NCI-H128 (cell line): ENCODE measurements at regions not wholly inside any gene's neighbourhood (a gene's known extent, or its start where the extent isn't known, plus 50 kb on each side); places are given as distances from the start of the nearest gene placed in this dataset.

ENCODE experiments used
- DNase-seq: peaks from one replicate; lab custom pipeline; 2025; ENCODE audit not compliant: unreplicated experiment; lab: John Stamatoyannopoulos, UW

DNA sequence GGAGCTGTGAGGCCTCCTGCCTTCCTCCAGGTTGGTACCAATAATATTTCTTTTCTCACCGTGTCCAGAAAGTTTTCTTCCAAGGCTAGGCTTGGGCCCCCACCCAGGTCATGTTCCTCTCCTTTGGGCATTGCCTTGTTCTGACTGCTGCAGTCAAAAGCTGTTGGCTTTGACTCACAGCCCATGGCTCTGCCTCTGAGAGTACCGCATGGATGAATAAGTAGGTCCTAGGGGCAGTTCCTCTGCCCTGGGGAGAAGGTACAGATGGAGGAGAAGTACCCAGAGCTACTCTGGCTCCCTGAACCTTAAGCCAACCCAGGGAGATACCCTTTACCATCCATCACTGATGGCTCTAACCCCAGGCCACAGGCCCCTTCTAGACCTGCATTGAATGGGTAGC is 115.0 kb downstream of the NAV1 start:
- DNase-seq = no peak

DNA sequence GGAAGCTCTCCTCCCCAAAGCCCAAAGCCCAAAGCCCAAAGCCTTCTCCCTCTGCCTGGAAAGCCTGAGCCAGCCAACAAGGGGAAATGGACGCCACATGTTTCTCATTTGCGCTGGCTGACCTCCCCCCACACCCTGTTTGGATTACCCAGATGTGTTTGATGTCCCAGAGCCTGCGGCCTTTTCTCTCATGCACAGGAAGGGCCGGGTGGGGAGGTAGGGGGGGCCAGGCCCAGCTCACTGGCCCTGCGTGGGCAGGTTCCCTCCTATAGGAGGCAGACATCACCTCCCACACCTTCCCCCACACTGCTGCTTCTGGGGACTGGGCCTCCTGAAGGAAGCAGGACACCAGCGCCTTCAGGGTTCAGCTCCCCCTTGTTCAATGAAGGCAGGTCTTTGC is 116.3 kb downstream of the NAV1 start:
- no peak for DNase-seq

GRCh38 chr1:201655910-201656309 is 117.0 kb downstream of the NAV1 start:
- DNase-seq = no peak

DNA sequence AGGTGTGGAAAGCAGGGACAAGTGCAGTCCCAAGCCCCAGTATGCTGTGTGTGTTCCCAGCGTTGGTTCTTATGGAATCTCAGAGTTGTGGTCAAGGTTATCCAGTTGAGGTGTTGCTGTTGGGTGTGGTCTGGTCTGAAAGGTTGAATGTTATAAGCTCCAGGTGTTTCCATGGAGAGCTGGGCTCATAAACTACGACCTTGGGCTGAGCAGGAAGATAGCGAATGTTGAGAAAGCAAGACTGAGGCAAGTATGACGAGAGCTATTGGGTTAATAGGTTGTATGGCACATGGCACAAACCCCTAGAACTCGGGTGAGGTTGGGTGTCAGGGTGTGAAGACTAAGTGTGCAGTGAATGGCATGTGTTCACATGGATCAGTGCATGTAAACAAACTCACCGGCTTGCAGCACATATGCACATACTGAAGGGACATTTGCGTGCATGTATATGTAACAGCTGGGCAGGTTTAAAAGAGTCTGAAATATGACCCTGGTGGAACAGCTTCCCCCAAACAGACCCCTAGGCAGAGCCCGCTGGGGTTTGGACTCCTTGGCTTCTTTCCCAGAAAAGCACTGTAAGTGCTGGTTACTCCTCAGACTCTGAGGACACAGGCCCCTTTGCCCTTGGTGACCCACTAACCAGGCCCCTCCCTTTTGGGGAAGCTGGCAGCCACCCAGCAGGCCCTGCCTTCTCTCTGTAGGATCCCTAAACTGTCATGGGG is 117.5 kb downstream of the NAV1 start:
- DNase-seq = peak; percentile 81

DNA sequence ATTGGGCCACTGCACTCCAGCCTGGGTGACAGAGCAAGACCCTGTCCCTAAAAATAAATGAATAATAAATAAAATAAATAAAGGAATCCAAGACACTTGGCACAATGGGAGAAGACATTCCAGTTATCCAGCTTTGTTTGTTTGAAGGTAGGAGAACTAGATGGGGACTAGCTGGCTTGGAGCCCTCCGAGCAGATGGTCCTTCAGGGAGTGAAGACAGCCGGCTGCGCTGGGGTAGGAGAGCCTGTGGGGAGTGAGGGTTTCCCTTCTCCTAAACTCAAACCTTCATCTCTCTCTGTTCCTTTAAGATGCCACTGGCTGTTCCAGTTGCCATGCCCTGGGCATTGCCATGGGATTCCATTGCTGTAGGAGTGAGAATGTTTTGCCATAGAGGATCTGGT is 120.6 kb downstream of the NAV1 start:
- no peak for DNase-seq

DNA sequence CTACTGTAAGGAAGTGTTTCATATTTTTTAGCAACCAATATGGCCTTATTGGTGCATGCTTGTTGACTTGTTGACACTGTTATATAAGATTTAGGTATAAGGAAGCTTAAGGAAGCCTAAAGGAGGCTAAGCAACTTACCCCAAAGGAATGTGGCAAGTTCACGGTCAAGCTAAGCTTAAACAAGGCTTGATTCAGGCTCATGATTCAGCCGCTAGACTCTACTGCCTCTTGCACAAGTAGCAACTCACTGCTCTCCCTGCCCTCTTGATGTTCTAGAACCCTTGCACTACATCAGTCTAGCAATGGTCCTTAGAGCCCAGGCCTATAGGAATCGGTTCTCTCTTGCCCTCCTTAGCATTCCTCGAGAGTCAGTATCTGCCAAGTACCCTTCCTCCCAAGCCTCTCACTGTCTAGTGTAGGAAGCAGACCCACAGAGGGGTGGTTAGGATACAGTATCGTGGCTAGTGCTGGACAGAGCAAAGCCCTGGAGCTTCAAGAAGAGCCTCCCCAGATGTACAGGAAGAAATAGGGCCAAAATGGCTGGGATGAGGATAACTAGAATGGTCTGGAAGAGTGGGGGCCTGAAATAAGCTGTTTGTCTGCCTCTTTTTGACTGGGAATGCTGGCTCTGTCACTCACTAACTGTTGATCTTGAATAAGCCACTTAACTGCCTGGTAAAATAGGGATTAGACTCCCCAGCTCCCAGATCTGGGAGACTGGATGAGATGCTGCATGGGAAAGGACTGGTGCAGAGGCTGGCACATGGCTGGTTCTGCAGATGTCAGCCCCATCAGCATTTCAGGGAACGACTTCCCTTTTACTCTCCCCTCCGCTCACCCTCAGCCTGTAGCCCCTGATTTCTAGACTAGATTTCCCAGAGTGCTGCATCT is 122.2 kb downstream of the NAV1 start:
- no peak for DNase-seq

- DNase-seq = no peak
These were observed 123.0 kb downstream of the NAV1 start for GRCh38 chr1:201661823-201662359.

- DNase-seq = no peak
These were observed 123.7 kb downstream of the NAV1 start for GRCh38 chr1:201662646-201663045.

- DNase-seq = no peak
These were observed 124.7 kb downstream of the NAV1 start for GRCh38 chr1:201663491-201664113.

DNA sequence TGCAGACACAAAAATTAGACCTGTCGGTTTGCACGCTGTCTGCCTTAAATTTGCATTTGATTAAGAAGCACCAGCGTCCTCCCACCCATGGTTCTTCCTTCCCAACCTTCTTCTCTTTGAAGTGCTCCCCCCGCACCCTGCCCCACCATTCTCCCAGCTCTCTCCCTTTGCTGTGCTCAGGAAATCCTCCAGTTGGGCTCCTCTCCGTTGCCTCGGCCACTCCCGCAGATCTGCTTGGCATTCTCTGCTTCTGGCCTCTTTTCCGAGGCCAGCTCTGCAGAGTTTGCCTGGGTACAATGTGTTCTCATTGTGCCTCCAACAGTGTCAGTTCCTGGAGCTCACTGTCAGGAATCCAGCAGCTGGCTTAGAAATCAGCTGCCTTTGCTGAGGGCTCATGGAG is 126.1 kb downstream of the NAV1 start:
- DNase-seq = no peak

GRCh38 chr1:201666102-201666501 is 127.2 kb downstream of the NAV1 start:
- DNase-seq = no peak

DNA sequence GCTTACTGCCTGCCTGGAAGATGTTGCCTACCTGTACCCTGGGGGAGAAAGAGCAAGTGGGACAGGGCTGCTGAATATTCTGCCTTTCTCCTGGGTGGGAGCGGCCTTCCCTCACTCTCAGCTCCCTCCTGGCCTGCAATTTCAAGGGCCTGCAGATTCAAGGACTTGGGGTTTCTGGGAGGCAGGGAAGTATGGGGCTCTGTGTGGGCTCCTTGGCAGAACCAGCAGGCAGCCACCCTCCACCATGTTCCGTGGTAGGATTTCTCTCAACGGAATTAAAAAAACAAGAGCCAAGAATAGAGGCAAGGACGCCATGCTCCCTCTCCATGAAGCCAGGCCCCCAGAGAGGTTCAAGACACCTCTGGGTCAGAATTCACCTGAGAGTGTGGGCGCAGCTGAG is 127.7 kb downstream of the NAV1 start:
- no peak for DNase-seq

- no peak for DNase-seq
These were observed 128.6 kb downstream of the NAV1 start for GRCh38 chr1:201667479-201667878.

- DNase-seq = no peak
These were observed 131.6 kb downstream of the NAV1 start for GRCh38 chr1:201670517-201670916.

DNA sequence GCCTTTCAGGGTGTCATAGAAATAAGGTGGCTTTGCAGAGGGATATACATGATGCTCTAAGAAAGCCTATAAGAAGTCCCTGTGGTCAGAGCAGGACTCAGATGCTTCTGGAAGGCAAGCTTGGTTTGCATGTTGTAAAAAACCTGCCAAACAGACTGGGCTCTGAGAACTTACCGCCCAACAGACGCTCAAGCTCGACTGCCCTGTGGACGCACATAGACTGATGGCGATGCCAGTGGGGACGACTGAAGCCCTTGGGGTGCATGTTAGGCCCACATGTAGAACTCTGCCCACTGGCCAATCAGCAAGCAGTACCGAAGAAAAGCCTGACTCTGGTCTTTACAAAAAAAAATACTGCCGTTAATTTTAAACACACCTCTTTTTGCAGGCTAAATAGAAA is 133.8 kb downstream of the NAV1 start:
- DNase-seq = no peak

DNA sequence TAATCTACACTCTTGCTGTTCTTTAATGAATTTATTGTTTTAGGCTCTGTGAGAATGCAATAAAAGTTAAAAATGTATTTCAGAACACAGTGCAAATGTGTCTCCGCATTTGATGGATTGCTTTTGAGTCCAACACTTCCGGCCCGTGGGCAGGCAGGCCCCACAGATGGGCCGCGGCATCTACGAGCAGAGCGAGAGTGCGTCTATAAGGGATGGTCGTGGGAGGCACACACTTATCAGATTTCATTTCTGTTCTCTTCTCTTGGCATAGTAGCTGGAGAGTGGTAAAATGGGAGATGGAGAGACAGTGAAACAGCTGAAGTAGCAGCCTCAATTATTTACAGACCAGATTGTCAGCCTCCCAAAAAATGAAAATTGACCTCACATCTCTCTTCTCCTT is 134.2 kb downstream of the NAV1 start:
- no peak for DNase-seq

GRCh38 chr1:201673915-201674314 is 135.0 kb downstream of the NAV1 start:
- no peak for DNase-seq

DNA sequence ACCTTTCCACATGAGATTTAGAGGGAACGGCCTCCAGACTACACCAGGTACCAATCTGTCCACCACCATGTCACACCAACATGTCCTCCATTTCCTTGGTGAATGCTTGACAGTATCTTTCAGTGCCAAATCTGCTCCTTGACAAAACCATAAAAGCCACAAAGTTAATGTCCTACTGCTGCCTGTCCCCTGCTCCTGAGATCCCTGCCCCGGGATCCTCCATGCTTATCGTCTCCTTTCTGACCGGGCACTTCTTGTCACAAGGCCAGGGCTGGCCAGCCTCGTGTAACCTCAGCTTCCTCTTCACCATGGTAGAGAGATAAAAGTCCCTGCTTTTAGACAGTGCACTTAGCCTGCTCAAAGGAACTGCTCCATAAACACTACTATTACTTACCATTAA is 136.2 kb downstream of the NAV1 start:
- DNase-seq = no peak

GRCh38 chr1:201676197-201676596 is 137.3 kb downstream of the NAV1 start:
- DNase-seq = no peak

DNA sequence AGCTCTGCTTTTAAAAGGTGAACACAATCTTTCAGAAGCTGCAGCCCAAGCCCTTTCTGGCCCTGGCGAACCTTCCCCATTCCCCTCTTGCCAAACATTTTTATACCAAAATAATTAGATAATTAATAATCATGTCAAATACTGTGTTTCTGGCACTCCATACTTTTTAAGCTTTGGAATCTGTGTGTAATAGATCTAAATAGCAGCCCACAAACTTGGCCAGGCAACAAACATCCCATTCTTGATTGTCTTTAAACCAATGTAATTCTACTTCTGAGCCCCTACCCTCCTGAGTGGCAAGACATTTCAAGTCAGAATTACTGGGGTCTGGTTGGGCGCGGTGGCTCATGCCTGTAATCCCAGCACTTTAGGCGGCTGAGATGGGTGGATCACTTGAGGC is 137.7 kb downstream of the NAV1 start:
- no peak for DNase-seq

DNA sequence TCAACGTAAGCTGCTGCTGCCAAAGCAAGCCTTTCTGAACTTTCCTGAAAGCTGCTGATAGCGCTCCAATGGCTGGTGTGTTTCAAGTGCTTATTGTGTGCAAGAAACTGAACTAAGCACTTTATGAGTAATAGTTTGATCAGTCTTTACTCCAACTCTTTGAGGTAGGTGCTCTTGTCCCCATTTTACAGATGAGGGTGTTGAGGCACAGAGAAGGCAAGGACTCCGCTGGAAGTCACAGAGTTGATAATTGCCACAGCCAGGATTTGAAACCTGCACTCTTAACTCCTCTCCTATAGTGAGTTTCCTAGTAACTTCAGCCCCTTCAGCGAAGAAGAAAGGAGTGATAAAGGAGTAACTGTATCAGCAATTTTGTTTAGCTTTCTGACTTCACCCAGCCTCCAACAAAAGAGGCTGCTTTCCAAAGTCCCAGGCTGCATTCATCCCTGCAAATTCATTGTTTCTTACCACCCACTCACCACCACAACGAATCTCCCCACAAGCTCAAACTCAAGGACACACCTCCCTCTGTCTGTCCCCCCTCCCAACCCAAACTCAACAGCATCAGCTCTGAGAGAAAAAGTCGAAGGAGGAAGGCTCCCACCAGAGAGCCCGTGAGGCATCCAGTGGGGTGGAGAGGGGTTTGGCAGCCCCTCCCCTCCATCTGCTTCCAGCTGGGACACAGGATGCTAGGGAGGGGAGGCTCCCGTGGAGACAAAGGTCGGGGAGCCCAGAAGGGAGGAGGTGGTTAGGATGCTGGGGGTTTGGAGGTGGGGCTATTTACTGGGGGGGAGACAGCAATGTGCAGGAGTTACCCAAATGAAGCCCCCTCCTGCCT is 139.6 kb downstream of the NAV1 start:
- no peak for DNase-seq
